C4-2B (cell line): ENCODE measurements at regions not wholly inside any gene's neighbourhood (a gene's known extent, or its start where the extent isn't known, plus 50 kb on each side); places are given as distances from the start of the nearest gene placed in this dataset.

Experiments used
- CTCF ChIP-seq: fragments of 450-650 bp; conservative IDR thresholded peaks from 2 replicates; pipeline ENCODE4 v1.5.1; 2017; ENCODE audit warnings: mild to moderate bottlenecking
- ZFX ChIP-seq: fragments of 450-650 bp; IDR thresholded peaks from 2 replicates; pipeline ENCODE4 v1.6.1; 2017

DNA sequence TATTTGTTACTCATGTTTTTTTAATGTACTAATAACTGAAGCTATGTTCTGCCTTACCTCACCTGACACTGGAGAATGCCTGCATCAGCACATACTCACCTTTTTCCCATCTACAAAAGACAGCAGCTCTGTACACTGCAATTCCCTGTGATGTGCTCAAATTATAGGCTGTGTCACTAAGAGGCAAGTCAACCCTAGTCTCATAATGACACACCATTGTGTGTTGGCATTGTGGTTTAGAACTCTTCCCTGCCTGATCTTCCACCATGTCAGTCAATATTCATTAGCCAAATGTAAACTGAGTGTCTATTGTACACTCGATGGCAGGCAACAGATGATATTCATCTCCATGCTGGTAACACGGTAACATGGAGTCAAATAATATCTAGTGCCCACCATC, 332.1 kb upstream of the TCF4 start:
- TF ChIP-seq CTCF (no peak), ZFX (no peak)
